Activated CD4-positive, alpha-beta T cell treated with anti-CD3 and anti-CD28 coated beads, Interleukin-2, amount 10 ng/mL, durations not matched to agents 7 days and 5 days (primary cell): ENCODE measurements at regions not wholly inside any gene's neighbourhood (a gene's known extent, or its start where the extent isn't known, plus 50 kb on each side); places are given as distances from the start of the nearest gene placed in this dataset.

Source experiments
- CTCF ChIA-PET: fragments of 350-600 bp; sonication (Branson Sonifier 250); formaldehyde crosslinking; loops from one replicate; lab custom pipeline; 2021; ENCODE audit warnings: antibody characterized with exemption; lab: Charles Lee
- POLR2A ChIA-PET: fragments of 350-600 bp; sonication (Branson Sonifier 250); formaldehyde crosslinking; loops from one replicate; lab custom pipeline; 2021; ENCODE audit warnings: antibody characterized with exemption; lab: Charles Lee
- DNase-seq: peaks from one replicate; pipeline ENCODE4 v3.0.0-alpha.2; 2020
- H3K27ac Mint-ChIP-seq: one replicate; pipeline ENCODE4 v1.8.0; 2021; ENCODE audit warnings: mild to moderate bottlenecking, moderate library complexity, mixed read lengths
- H3K27me3 Mint-ChIP-seq: one replicate; pipeline ENCODE4 v1.8.0; 2021; ENCODE audit warnings: mixed read lengths
- H3K36me3 Mint-ChIP-seq: one replicate; pipeline ENCODE4 v1.8.0; 2021; ENCODE audit warnings: low read depth, mixed read lengths
- H3K4me1 Mint-ChIP-seq: one replicate; pipeline ENCODE4 v1.8.0; 2021; ENCODE audit warnings: mixed read lengths
- H3K4me3 Mint-ChIP-seq: one replicate; pipeline ENCODE4 v1.8.0; 2021; ENCODE audit warnings: mild to moderate bottlenecking, moderate library complexity, mixed read lengths
- H3K9me3 Mint-ChIP-seq: one replicate; pipeline ENCODE4 v1.8.0; 2021; ENCODE audit warnings: mixed read lengths

DNA sequence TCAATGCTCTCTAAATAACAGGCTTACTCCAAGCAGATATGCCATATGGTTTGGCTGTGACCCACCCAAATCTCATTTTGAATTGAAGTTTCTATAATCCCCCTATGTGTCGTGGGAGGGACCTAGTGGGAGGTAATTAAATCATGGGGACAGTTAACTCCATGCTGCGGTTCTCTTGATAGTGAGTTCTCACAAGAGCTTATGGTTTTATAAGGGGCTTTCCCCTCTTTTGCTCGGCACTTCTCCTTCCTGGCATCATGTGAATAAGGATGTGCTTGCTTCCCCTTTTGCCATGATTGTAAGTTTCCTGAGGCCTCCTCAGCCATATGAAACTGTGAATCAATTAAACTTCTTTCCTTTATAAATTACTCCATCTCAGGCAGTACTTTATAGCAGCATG, 302.7 kb upstream of the ZC3H15 start:
- Mint-ChIP-seq H3K9me3 (no peaks in the 10 kb centered on the region), H3K27me3 (no peaks in the 10 kb centered on the region), H3K27ac (no peak overlapping the region), H3K4me3 (no peak overlapping the region), H3K4me1 (no peaks in the 10 kb centered on the region), H3K36me3 (no peaks in the 10 kb centered on the region)
- POLR2A ChIA-PET: no interaction called here
- DNase-seq: no peak
- CTCF ChIA-PET: no interaction called here

GRCh38 chr2:186187854-186188253, 298.2 kb upstream of the ZC3H15 start:
- no peak overlapping the region for H3K27ac Mint-ChIP-seq
- CTCF ChIA-PET: no interaction called here
- no peaks in the 10 kb centered on the region for H3K4me1 Mint-ChIP-seq

DNA sequence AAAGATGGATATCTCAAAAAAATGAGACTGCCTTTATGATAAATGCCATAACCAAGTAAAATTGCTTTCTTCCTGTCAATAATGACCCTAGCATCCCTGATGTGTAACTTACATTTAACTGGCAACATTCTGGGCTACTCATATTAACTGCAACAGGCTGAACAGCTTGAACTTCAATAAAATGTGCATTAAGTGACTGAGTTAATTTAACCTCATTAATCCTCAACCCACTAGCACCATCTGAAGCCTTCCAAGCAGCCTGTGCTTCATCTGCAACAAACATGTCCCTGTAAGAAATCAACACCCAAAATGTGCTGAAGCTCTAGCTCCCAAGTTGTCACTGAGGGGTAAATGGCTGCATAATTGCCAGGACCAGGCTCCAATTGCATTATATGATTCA, 296.2 kb upstream of the ZC3H15 start:
- Mint-ChIP-seq H3K4me3 (no peak overlapping the region), H3K4me1 (no peaks in the 10 kb centered on the region), H3K36me3 (no peaks in the 10 kb centered on the region), H3K27me3 (no peaks in the 10 kb centered on the region), H3K27ac (no peak overlapping the region), H3K9me3 (no peaks in the 10 kb centered on the region)
- POLR2A ChIA-PET: no interaction called here
- CTCF ChIA-PET: no interaction called here
- DNase-seq: no peak

More at GRCh38 chr2:186187854-186188253, 298.2 kb upstream of the ZC3H15 start:
- Mint-ChIP-seq H3K36me3 (no peaks in the 10 kb centered on the region), H3K27me3 (no peaks in the 10 kb centered on the region), H3K9me3 (no peaks in the 10 kb centered on the region), H3K4me3 (no peak overlapping the region)
- POLR2A ChIA-PET: no interaction called here
- DNase-seq: no peak

DNA sequence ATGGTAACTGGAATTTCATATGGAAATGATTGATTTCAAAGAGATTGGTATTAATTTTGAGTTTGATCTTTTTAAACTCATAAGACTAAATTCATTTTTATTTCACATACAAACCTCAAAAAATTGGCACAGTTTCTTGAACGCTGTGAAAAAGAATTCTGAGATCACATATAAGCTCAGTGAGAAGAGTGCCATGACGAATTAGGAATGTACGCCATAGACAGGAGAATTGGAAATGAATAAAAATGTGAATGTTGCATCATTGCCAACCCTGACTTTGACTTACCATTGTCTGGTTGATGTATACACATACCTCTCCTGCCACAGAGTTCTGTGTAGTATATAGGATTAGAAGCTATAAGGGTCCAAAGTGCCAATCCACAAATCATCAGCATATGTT, 290.4 kb upstream of the ZC3H15 start:
- POLR2A ChIA-PET: no interaction called here
- no peak overlapping the region for H3K4me3 Mint-ChIP-seq

GRCh38 chr2:186197955-186198354, 288.1 kb upstream of the ZC3H15 start:
- Mint-ChIP-seq H3K27ac (no peak overlapping the region), H3K9me3 (no peaks in the 10 kb centered on the region), H3K4me1 (no peaks in the 10 kb centered on the region), H3K36me3 (no peaks in the 10 kb centered on the region), H3K27me3 (no peaks in the 10 kb centered on the region), H3K4me3 (no peak overlapping the region)
- no peak for DNase-seq
- POLR2A ChIA-PET: no interaction called here
- CTCF ChIA-PET: no interaction called here

More for the DNA sequence above, 290.4 kb upstream of the ZC3H15 start:
- CTCF ChIA-PET: no interaction called here
- no peak for DNase-seq
- no peaks in the 10 kb centered on the region for H3K4me1 Mint-ChIP-seq
- H3K9me3 Mint-ChIP-seq: no peaks in the 10 kb centered on the region
- no peak overlapping the region for H3K27ac Mint-ChIP-seq
- no peaks in the 10 kb centered on the region for H3K36me3 Mint-ChIP-seq
- H3K27me3 Mint-ChIP-seq: no peaks in the 10 kb centered on the region

- H3K27me3 Mint-ChIP-seq: no peaks in the 10 kb centered on the region
- no peaks in the 10 kb centered on the region for H3K9me3 Mint-ChIP-seq
- no peak overlapping the region for H3K4me3 Mint-ChIP-seq
- H3K4me1 Mint-ChIP-seq: no peaks in the 10 kb centered on the region
- no peak for DNase-seq
- no peaks in the 10 kb centered on the region for H3K36me3 Mint-ChIP-seq
- H3K27ac Mint-ChIP-seq: no peak overlapping the region
- ChIA-PET CTCF (no interaction called here), POLR2A (no interaction called here)
Observed at GRCh38 chr2:186199029-186199428, 287.0 kb upstream of the ZC3H15 start.

DNA sequence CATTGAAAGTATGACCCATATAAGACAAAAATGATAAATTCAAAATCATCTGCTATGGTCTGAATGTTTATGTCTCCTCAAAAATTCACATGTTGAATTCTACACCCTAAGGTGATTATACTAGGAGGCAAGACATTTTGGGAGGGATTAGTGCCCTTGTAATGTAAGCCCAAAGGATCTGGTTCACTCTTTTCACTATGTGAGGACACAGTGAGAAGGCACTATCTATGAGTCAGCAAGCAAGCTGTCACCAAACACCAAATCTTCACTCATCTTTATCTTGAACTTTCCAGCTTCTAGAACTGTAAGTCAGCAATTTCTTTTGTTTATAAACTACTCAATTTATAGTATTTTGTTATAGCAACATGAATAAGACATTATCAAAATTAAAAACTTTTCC, 284.7 kb upstream of the ZC3H15 start:
- Mint-ChIP-seq H3K36me3 (no peaks in the 10 kb centered on the region), H3K4me3 (no peak overlapping the region), H3K9me3 (no peaks in the 10 kb centered on the region), H3K27ac (no peak overlapping the region), H3K27me3 (no peaks in the 10 kb centered on the region), H3K4me1 (no peaks in the 10 kb centered on the region)
- ChIA-PET POLR2A (no interaction called here), CTCF (no interaction called here)
- DNase-seq: no peak

GRCh38 chr2:186205254-186205911, 280.7 kb upstream of the ZC3H15 start:
- no peak for DNase-seq
- ChIA-PET POLR2A (no interaction called here), CTCF (interaction anchor here (1.1 kb wide), 1 partner anchor 19 kb away, joined by 3 read pairs; no protein-coding TSS in a partner anchor)
- Mint-ChIP-seq H3K27ac (no peak overlapping the region), H3K36me3 (no peaks in the 10 kb centered on the region), H3K4me3 (no peak overlapping the region), H3K27me3 (no peaks in the 10 kb centered on the region), H3K9me3 (no peaks in the 10 kb centered on the region), H3K4me1 (no peaks in the 10 kb centered on the region)

DNA sequence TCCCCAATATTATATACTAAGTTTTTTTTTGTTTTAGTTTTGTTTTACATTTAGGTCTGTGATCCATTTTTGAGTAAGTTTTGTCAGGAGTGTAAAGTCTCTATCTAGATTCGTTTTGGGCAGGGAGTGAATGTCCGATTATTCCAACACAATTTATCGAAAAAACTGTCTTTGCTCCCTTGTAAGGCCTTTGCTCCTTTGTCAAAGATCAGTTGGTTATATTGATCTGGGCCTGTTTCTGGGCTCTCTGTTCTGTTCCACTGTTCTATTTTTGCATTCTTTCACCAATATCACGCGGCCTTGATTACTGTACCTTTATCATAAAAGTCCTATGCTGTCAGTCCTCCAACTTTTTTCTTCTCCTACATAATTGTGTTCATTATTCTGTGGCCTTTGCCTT, 276.5 kb upstream of the ZC3H15 start:
- Mint-ChIP-seq H3K4me3 (no peak overlapping the region), H3K27ac (no peak overlapping the region), H3K9me3 (no peaks in the 10 kb centered on the region), H3K36me3 (no peaks in the 10 kb centered on the region), H3K27me3 (no peaks in the 10 kb centered on the region), H3K4me1 (no peaks in the 10 kb centered on the region)
- ChIA-PET POLR2A (no interaction called here), CTCF (no interaction called here)
- DNase-seq: no peak

DNA sequence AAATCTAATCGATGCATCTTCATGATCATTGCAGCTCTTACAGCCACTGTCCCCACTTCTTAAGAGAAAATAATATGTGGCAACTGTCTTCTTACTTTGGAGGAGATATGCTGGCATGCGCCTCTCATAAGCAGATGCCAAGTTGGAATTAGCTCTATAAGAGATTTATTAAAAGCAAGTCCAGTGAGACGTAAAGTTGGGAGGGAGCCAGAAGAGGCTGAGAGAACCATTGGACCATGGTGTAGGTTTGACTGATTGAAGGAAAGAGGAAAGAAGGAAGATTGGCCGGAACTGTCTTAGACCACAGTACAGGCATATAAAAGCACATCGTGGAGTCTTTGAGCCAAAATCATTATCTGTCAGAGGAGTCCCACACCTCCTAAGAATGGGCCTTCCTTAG, 265.7 kb upstream of the ZC3H15 start:
- POLR2A ChIA-PET: no interaction called here
- H3K27me3 Mint-ChIP-seq: no peaks in the 10 kb centered on the region
- H3K4me1 Mint-ChIP-seq: no peaks in the 10 kb centered on the region
- no peak overlapping the region for H3K4me3 Mint-ChIP-seq
- no peak for DNase-seq
- peaks cover 3% of the 10 kb centered on the region for H3K9me3 Mint-ChIP-seq
- H3K36me3 Mint-ChIP-seq: no peaks in the 10 kb centered on the region
- no peak overlapping the region for H3K27ac Mint-ChIP-seq
- CTCF ChIA-PET: no interaction called here

DNA sequence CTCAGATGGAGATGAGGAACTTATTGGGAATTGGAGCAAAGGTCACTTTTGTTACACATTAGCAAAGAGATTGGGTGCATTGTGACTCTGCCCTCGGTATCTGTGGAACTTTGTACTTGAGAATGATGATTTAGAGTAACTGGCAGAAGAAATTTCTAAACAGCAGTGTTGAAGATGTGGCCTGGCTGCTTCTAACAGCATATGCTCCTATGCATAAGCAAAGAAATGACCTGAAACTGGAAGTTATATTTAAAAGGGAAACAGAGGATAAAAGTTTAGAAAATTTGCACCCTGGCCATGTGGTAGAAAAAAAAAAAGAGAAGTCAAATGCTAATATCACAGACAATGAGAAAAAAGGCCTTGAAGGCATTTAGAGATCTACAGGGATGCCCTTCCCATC, 256.8 kb upstream of the ZC3H15 start:
- Mint-ChIP-seq H3K4me1 (no peaks in the 10 kb centered on the region), H3K27ac (no peak overlapping the region), H3K27me3 (no peaks in the 10 kb centered on the region), H3K36me3 (no peaks in the 10 kb centered on the region), H3K9me3 (peaks cover 23% of the 10 kb centered on the region), H3K4me3 (no peak overlapping the region)
- ChIA-PET CTCF (interaction anchor here (1.2 kb wide), 1 partner anchor 86 kb away, joined by 3 read pairs; no protein-coding TSS in a partner anchor), POLR2A (no interaction called here)
- DNase-seq: no peak

DNA sequence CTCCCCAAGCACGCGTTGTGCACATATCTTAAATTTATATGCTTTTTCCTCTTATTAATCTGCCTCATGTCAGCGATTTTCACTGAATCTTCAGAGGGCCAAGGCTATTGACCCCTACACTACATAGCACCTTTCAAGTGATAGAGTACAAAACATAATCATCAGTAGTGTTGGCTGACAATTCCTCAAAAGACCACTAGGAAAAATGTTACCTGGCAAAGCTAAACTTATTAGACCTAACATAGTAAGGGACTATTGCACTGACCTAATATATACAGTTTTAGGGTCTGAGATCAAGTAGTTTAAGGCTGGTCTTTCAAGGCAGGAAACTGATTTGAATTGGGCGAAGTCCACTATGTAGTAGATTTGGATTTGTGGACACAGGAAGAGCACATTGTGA, 244.2 kb upstream of the ZC3H15 start:
- H3K9me3 Mint-ChIP-seq: peaks cover 1% of the 10 kb centered on the region
- CTCF ChIA-PET: no interaction called here
- no peaks in the 10 kb centered on the region for H3K4me1 Mint-ChIP-seq
- no peaks in the 10 kb centered on the region for H3K36me3 Mint-ChIP-seq
- POLR2A ChIA-PET: no interaction called here
- no peaks in the 10 kb centered on the region for H3K27me3 Mint-ChIP-seq
- no peak overlapping the region for H3K4me3 Mint-ChIP-seq
- DNase-seq: no peak
- no peak overlapping the region for H3K27ac Mint-ChIP-seq

DNA sequence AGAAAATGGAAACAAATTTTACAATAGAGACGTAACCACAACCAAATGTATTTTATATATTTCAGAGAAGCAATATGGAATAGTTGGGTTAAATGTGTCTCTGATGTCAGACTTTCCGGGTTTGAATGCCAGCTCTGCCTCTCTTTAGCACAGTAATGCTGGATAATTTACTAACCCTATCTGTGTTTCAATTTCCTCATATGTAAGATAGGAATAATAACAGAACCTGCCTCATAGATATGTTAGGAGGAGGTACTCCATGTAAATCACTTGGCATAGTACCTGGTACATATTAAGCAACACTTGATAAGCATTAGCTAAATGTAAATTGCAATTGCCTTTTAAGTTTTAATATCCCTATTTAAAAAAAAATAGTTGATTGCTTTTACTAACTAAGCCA, 231.3 kb upstream of the ZC3H15 start:
- DNase-seq: no peak
- ChIA-PET POLR2A (no interaction called here), CTCF (no interaction called here)

DNA sequence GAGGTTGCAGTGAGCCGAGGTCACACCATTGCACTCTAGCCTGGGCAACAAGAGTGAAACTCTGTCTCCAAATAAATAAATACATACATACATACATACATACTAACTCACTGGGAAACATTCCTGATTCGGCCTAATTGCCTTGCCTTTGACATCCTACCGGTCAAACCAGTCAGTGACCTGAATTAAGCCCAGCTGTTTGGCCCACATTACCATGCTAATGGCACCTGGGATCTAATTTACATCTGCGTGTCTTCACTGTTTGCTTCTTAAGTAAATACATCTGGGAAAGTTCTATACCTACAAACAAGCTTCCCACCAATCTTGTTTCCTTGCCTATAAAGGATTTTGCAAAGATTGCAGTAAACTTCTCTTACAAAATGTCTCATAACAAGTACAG, 230.2 kb upstream of the ZC3H15 start:
- ChIA-PET CTCF (interaction anchor here (0.6 kb wide), 1 partner anchor 257 kb away, joined by 3 read pairs; no protein-coding TSS in a partner anchor), POLR2A (no interaction called here)
- Mint-ChIP-seq H3K9me3 (no peaks in the 10 kb centered on the region), H3K36me3 (no peaks in the 10 kb centered on the region), H3K4me1 (no peaks in the 10 kb centered on the region), H3K27me3 (no peaks in the 10 kb centered on the region), H3K27ac (no peak overlapping the region), H3K4me3 (no peak overlapping the region)
- no peak for DNase-seq

More for the DNA sequence above, 231.3 kb upstream of the ZC3H15 start:
- H3K27me3 Mint-ChIP-seq: no peaks in the 10 kb centered on the region
- H3K4me1 Mint-ChIP-seq: no peaks in the 10 kb centered on the region
- no peaks in the 10 kb centered on the region for H3K9me3 Mint-ChIP-seq
- H3K36me3 Mint-ChIP-seq: no peaks in the 10 kb centered on the region
- no peak overlapping the region for H3K27ac Mint-ChIP-seq
- H3K4me3 Mint-ChIP-seq: no peak overlapping the region
